C4-2B (cell line): ENCODE measurements at regions not wholly inside any gene's neighbourhood (a gene's known extent, or its start where the extent isn't known, plus 50 kb on each side); places are given as distances from the start of the nearest gene placed in this dataset.

Experiments
- H3K27ac ChIP-seq: fragments of 450-650 bp; 2 replicates; pipeline ENCODE4 v1.5.1; 2017
- CTCF ChIP-seq: fragments of 450-650 bp; conservative IDR thresholded peaks from 2 replicates; pipeline ENCODE4 v1.5.1; 2017; ENCODE audit warnings: mild to moderate bottlenecking
- ZFX ChIP-seq: fragments of 450-650 bp; IDR thresholded peaks from 2 replicates; pipeline ENCODE4 v1.6.1; 2017

- TF ChIP-seq ZFX (no peak), CTCF (no peak)
- no peak overlapping the region for H3K27ac ChIP-seq
These were observed 292.8 kb upstream of the B3GALT2 start for GRCh38 chr1:193479187-193479586.

GRCh38 chr1:193476748-193477147 is 290.3 kb upstream of the B3GALT2 start:
- TF ChIP-seq ZFX, result no peak
- TF ChIP-seq CTCF, result no peak
- no peak overlapping the region for H3K27ac ChIP-seq

- H3K27ac ChIP-seq, result no peak overlapping the region
- TF ChIP-seq CTCF (no peak), ZFX (no peak)
These were observed 287.5 kb upstream of the B3GALT2 start for GRCh38 chr1:193473932-193474331.

GRCh38 chr1:193472838-193473398 is 286.5 kb upstream of the B3GALT2 start:
- TF ChIP-seq CTCF (no peak), ZFX (no peak)
- no peak overlapping the region for H3K27ac ChIP-seq

GRCh38 chr1:193472430-193472829 is 286.0 kb upstream of the B3GALT2 start:
- no peak overlapping the region for H3K27ac ChIP-seq
- TF ChIP-seq CTCF, result no peak
- TF ChIP-seq ZFX, result no peak

GRCh38 chr1:193471981-193472380 is 285.6 kb upstream of the B3GALT2 start:
- no peak overlapping the region for H3K27ac ChIP-seq
- TF ChIP-seq ZFX (no peak), CTCF (no peak)

GRCh38 chr1:193463326-193463932 is 277.0 kb upstream of the B3GALT2 start:
- TF ChIP-seq CTCF (no peak), ZFX (no peak)
- H3K27ac ChIP-seq, result no peak overlapping the region
